Thoracic aorta (tissue), 2 donors: ENCODE measurements at regions not wholly inside any gene's neighbourhood (a gene's known extent, or its start where the extent isn't known, plus 50 kb on each side); places are given as distances from the start of the nearest gene placed in this dataset.
A peak's percentile ranks its signal among the peaks of the same experiment; 100 is the strongest.
"Not testable (repeated sequence)": the region's sequence is repeated elsewhere in the genome, so short reads cannot be mapped to it uniquely, and the experiment has no call there.

Experiments
- ATAC-seq: fragments of 150-250 bp; one replicate; pipeline ENCODE4 v1.8.0; 2017; ENCODE audit warnings: low read depth; ENCODE audit not compliant: insufficient number of reproducible peaks, low FRiP score
- DNase-seq: peaks from one replicate; pipeline ENCODE4 v3.0.0-alpha.2; 2020; ENCODE audit warnings: low spot score
- H3K27ac ChIP-seq, 2 donors: fragments of 200-600 bp; sonication (generic); 1 replicate in 1 of 2; 2 replicates in 1 of 2; pipeline ENCODE4 v1.5.1; 2016; ENCODE audit warnings: mild to moderate bottlenecking in 2 of 2, moderate library complexity in 2 of 2
- H3K27me3 ChIP-seq: fragments of 200-600 bp; sonication (generic); replicated peaks from 2 replicates; pipeline ENCODE4 v1.6.0; 2016; ENCODE audit warnings: mild to moderate bottlenecking; ENCODE audit not compliant: insufficient read depth
- H3K36me3 ChIP-seq: fragments of 200-600 bp; sonication (generic); one replicate; pipeline ENCODE4 v1.5.1; 2016
- H3K4me1 ChIP-seq, 2 donors: fragments of 200-600 bp; sonication (generic); 1 replicate in 1 of 2; 2 replicates in 1 of 2; pipeline versions ENCODE4 v1.5.1 to v1.6.0; 2016; ENCODE audit warnings: low read depth in 2 of 2, mild to moderate bottlenecking in 1 of 2; ENCODE audit not compliant: control insufficient read depth in 1 of 2
- H3K4me3 ChIP-seq: fragments of 200-600 bp; sonication (generic); 2 replicates; pipeline ENCODE4 v1.5.1; 2016; ENCODE audit warnings: mild to moderate bottlenecking
- H3K9me3 ChIP-seq: fragments of 200-600 bp; sonication (generic); 2 replicates; pipeline ENCODE4 v1.5.1; 2016
- CTCF ChIP-seq: fragments of 200-600 bp; sonication (generic); IDR thresholded peaks from one replicate; pipeline ENCODE4 v1.5.1; 2019; ENCODE audit warnings: antibody characterized with exemption

- no peak overlapping the region for H3K27ac ChIP-seq
- ATAC-seq, result no peak
- no peak for DNase-seq
These were observed 386.6 kb downstream of the KIF20B start for GRCh38 chr10:90088024-90088317.

GRCh38 chr10:90089719-90090118, 388.3 kb downstream of the KIF20B start:
- peak overlapping the region in 1 of 2 donors; percentile 46 for H3K27ac ChIP-seq
- peaks cover 33 to 53% of the 10 kb centered on the region in 2 donors for H3K4me1 ChIP-seq
- no peak for TF ChIP-seq CTCF
- no peaks in the 10 kb centered on the region for H3K36me3 ChIP-seq
- ATAC-seq (no peak), DNase-seq (no peak)
- no peaks in the 10 kb centered on the region for H3K9me3 ChIP-seq
- no peaks in the 10 kb centered on the region for H3K27me3 ChIP-seq
- H3K4me3 ChIP-seq, result no peak overlapping the region

More at GRCh38 chr10:90088024-90088317, 386.6 kb downstream of the KIF20B start:
- Histone ChIP-seq H3K4me1 (peaks cover 23 to 44% of the 10 kb centered on the region in 2 donors), H3K4me3 (no peak overlapping the region), H3K9me3 (no peaks in the 10 kb centered on the region), H3K27me3 (no peaks in the 10 kb centered on the region), H3K36me3 (no peaks in the 10 kb centered on the region)
- TF ChIP-seq CTCF, result no peak

GRCh38 chr10:90096196-90096595, 394.8 kb downstream of the KIF20B start:
- no peak overlapping the region for H3K4me3 ChIP-seq
- no peaks in the 10 kb centered on the region for H3K27me3 ChIP-seq
- H3K36me3 ChIP-seq, result no peaks in the 10 kb centered on the region
- no peak overlapping the region for H3K27ac ChIP-seq
- no peaks in the 10 kb centered on the region for H3K9me3 ChIP-seq
- H3K4me1 ChIP-seq, result peaks cover 21 to 24% of the 10 kb centered on the region in 2 donors
- DNase-seq (no peak), ATAC-seq (no peak)
- no peak for TF ChIP-seq CTCF

GRCh38 chr10:90107581-90107980, 406.2 kb downstream of the KIF20B start:
- H3K27me3 ChIP-seq, DNase-seq, H3K4me3 ChIP-seq, H3K27ac ChIP-seq, ATAC-seq, H3K36me3 ChIP-seq, H3K9me3 ChIP-seq: not testable (repeated sequence)
- H3K4me1 ChIP-seq, result peaks cover 6 to 19% of the 10 kb centered on the region in 2 donors

- H3K4me1 ChIP-seq, result peaks cover 7 to 21% of the 10 kb centered on the region in 2 donors
- H3K9me3 ChIP-seq, result no peaks in the 10 kb centered on the region
- no peak for TF ChIP-seq CTCF
- DNase-seq, result no peak
- H3K27me3 ChIP-seq, result no peaks in the 10 kb centered on the region
- no peak for ATAC-seq
- H3K4me3 ChIP-seq, result no peak overlapping the region
- H3K27ac ChIP-seq, result peak overlapping the region; percentile 52 to 73
- no peaks in the 10 kb centered on the region for H3K36me3 ChIP-seq
These were observed 410.3 kb downstream of the KIF20B start for GRCh38 chr10:90111671-90112070.

GRCh38 chr10:90112681-90113080, 411.3 kb downstream of the KIF20B start:
- no peak for ATAC-seq
- H3K4me3 ChIP-seq, result no peak overlapping the region
- no peaks in the 10 kb centered on the region for H3K9me3 ChIP-seq
- DNase-seq, result no peak
- no peaks in the 10 kb centered on the region for H3K36me3 ChIP-seq
- peak overlapping the region; percentile 42 to 73 for H3K27ac ChIP-seq
- peaks cover 7 to 23% of the 10 kb centered on the region in 2 donors for H3K4me1 ChIP-seq
- no peaks in the 10 kb centered on the region for H3K27me3 ChIP-seq
- no peak for TF ChIP-seq CTCF

- not testable (repeated sequence) for H3K4me3 ChIP-seq, H3K36me3 ChIP-seq, H3K9me3 ChIP-seq, DNase-seq, H3K27me3 ChIP-seq, ATAC-seq
- peaks cover 2 to 13% of the 10 kb centered on the region in 2 donors for H3K4me1 ChIP-seq
- H3K27ac ChIP-seq, result peak overlapping the region; percentile 17 to 52
These were observed 417.2 kb downstream of the KIF20B start for GRCh38 chr10:90118567-90118966.

GRCh38 chr10:90119631-90120280, 418.4 kb downstream of the KIF20B start:
- H3K9me3 ChIP-seq, H3K36me3 ChIP-seq, H3K27me3 ChIP-seq, H3K27ac ChIP-seq, DNase-seq, H3K4me3 ChIP-seq, ATAC-seq: not testable (repeated sequence)
- H3K4me1 ChIP-seq, result peaks cover 12 to 25% of the 10 kb centered on the region in 2 donors
